Activated naive CD4-positive, alpha-beta T cell treated with anti-CD3 and anti-CD28 coated beads, Interleukin-2, amount 50 U/mL, for 24 hours (primary cell): ENCODE measurements at regions not wholly inside any gene's neighbourhood (a gene's known extent, or its start where the extent isn't known, plus 50 kb on each side); places are given as distances from the start of the nearest gene placed in this dataset.

ENCODE experiments used
- H3K27ac Mint-ChIP-seq: one replicate; pipeline ENCODE4 v1.8.0; 2021; ENCODE audit warnings: mild to moderate bottlenecking, mixed read lengths
- H3K27me3 Mint-ChIP-seq: one replicate; pipeline ENCODE4 v1.8.0; 2021; ENCODE audit warnings: mixed read lengths
- H3K36me3 Mint-ChIP-seq: one replicate; pipeline ENCODE4 v1.8.0; 2021; ENCODE audit warnings: mixed read lengths
- H3K4me1 Mint-ChIP-seq: one replicate; pipeline ENCODE4 v1.8.0; 2021; ENCODE audit warnings: mixed read lengths
- H3K4me3 Mint-ChIP-seq: one replicate; pipeline ENCODE4 v1.8.0; 2021; ENCODE audit warnings: mild to moderate bottlenecking, mixed read lengths
- H3K9me3 Mint-ChIP-seq: one replicate; pipeline ENCODE4 v1.8.0; 2021; ENCODE audit warnings: mixed read lengths

GRCh38 chr17:12545877-12546513, 119.7 kb upstream of the MYOCD start:
- peaks cover 5% of the 10 kb centered on the region for H3K9me3 Mint-ChIP-seq
- H3K27me3 Mint-ChIP-seq, result peaks cover 2% of the 10 kb centered on the region
- no peaks in the 10 kb centered on the region for H3K36me3 Mint-ChIP-seq
- H3K4me1 Mint-ChIP-seq, result no peaks in the 10 kb centered on the region
- H3K27ac Mint-ChIP-seq, result no peak overlapping the region
- H3K4me3 Mint-ChIP-seq, result no peak overlapping the region

DNA sequence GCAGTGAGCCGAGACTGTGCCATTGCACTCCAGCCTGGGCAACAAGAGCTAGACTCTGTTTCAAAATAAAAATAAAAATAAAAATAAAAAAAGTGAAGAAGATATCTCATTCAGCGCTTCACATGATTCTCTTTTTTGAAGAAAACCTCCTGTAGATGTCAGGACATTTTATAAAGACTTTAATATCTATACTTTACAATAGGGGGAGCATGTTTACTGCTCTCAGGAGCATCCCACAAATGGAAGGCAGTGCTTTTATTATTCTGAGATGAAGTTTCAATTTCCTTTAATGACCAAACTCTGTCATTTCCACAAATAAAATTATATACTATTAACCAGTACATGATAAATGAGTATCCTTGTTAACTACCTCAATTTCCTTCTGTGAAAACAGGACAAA, 118.7 kb upstream of the MYOCD start:
- no peak overlapping the region for H3K27ac Mint-ChIP-seq
- H3K27me3 Mint-ChIP-seq, result peaks cover 2% of the 10 kb centered on the region
- H3K36me3 Mint-ChIP-seq, result no peaks in the 10 kb centered on the region
- H3K4me1 Mint-ChIP-seq, result no peaks in the 10 kb centered on the region
- no peak overlapping the region for H3K4me3 Mint-ChIP-seq
- no peaks in the 10 kb centered on the region for H3K9me3 Mint-ChIP-seq

DNA sequence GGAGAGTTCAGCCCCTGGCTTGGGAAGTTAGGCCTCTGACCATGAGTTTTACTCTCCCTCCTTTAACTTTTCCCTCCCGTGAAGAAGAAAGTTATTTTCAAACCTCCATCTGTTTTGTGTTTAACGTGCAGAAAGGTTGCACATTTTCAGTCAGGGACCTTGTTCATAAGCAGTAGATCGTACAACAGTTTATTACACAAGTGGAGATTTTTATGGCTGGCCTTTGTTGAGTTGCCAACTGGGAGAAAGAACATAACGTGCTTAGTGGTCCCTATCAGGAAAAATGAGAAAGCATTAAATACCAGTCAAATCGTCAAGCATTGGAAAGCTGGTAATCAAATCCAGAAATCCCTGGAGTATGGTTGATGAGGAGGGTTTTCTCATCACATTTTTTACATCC, 117.9 kb upstream of the MYOCD start:
- peaks cover 2% of the 10 kb centered on the region for H3K27me3 Mint-ChIP-seq

GRCh38 chr17:12548558-12548957, 117.1 kb upstream of the MYOCD start:
- Mint-ChIP-seq H3K9me3 (no peaks in the 10 kb centered on the region), H3K36me3 (no peaks in the 10 kb centered on the region), H3K27ac (no peak overlapping the region), H3K4me3 (no peak overlapping the region), H3K4me1 (no peaks in the 10 kb centered on the region), H3K27me3 (peaks cover 2% of the 10 kb centered on the region)

More for the DNA sequence above, 117.9 kb upstream of the MYOCD start:
- H3K9me3 Mint-ChIP-seq, result no peaks in the 10 kb centered on the region
- H3K4me1 Mint-ChIP-seq, result no peaks in the 10 kb centered on the region
- H3K27ac Mint-ChIP-seq, result no peak overlapping the region
- no peaks in the 10 kb centered on the region for H3K36me3 Mint-ChIP-seq
- H3K4me3 Mint-ChIP-seq, result no peak overlapping the region

GRCh38 chr17:12549499-12550041, 116.1 kb upstream of the MYOCD start:
- no peak overlapping the region for H3K4me3 Mint-ChIP-seq
- peaks cover 2% of the 10 kb centered on the region for H3K27me3 Mint-ChIP-seq
- no peaks in the 10 kb centered on the region for H3K9me3 Mint-ChIP-seq

GRCh38 chr17:12553625-12554024, 112.1 kb upstream of the MYOCD start:
- no peaks in the 10 kb centered on the region for H3K36me3 Mint-ChIP-seq
- no peak overlapping the region for H3K4me3 Mint-ChIP-seq
- H3K27ac Mint-ChIP-seq, result no peak overlapping the region
- H3K4me1 Mint-ChIP-seq, result no peaks in the 10 kb centered on the region
- H3K9me3 Mint-ChIP-seq, result no peaks in the 10 kb centered on the region
- peaks cover 2% of the 10 kb centered on the region for H3K27me3 Mint-ChIP-seq

More at GRCh38 chr17:12549499-12550041, 116.1 kb upstream of the MYOCD start:
- Mint-ChIP-seq H3K4me1 (no peaks in the 10 kb centered on the region), H3K36me3 (no peaks in the 10 kb centered on the region), H3K27ac (no peak overlapping the region)

DNA sequence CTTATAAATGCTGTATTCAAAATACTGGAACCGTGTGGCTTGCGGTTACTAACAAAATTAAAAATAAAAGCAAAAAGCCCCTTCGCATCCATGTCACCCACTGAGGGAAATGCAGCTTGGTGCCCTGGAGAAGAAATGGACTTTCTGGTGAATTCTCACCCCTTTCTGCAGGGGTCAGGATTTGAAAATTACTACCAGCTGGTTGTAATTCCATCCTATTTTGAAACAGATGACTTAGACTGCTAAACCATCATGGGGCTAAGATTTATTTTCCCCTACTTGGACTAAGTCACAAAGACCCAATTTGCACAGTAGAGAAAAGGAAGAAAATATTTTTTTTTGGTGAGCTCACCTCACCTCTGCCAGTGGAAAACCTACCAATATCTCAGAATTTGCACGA, 111.4 kb upstream of the MYOCD start:
- Mint-ChIP-seq H3K27me3 (peaks cover 2% of the 10 kb centered on the region), H3K4me1 (no peaks in the 10 kb centered on the region), H3K9me3 (no peaks in the 10 kb centered on the region), H3K36me3 (no peaks in the 10 kb centered on the region), H3K27ac (no peak overlapping the region), H3K4me3 (no peak overlapping the region)

DNA sequence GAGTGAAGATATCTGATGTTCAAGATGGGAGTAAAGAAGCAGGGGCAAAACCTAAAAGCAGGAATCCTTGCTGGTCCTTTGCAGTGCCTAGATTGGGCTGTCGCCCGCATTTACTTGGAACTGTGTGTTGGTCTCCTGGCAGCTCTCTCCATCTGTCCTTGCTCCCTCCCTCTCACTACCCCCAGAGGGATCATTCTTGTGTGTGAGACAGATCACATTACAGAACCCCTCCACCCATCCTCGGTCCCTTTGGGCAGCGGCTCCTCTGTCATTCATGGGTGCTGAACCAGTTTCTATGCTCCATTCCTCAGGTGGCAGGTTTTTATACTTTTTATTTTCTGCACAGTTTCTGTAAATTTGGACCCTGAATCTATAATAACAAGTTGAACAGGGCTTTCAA, 99.4 kb upstream of the MYOCD start:
- Mint-ChIP-seq H3K4me3 (no peak overlapping the region), H3K27me3 (peaks cover 4% of the 10 kb centered on the region), H3K4me1 (no peaks in the 10 kb centered on the region), H3K36me3 (no peaks in the 10 kb centered on the region), H3K27ac (no peak overlapping the region), H3K9me3 (peaks cover 29% of the 10 kb centered on the region)

- Mint-ChIP-seq H3K27me3 (peaks cover 2% of the 10 kb centered on the region), H3K4me3 (no peak overlapping the region), H3K9me3 (peaks cover 18% of the 10 kb centered on the region)
Observed at GRCh38 chr17:12567077-12568053, 98.3 kb upstream of the MYOCD start.

GRCh38 chr17:12568358-12569251, 97.1 kb upstream of the MYOCD start:
- Mint-ChIP-seq H3K27ac (no peak overlapping the region), H3K9me3 (peaks cover 10% of the 10 kb centered on the region), H3K4me1 (no peaks in the 10 kb centered on the region), H3K36me3 (no peaks in the 10 kb centered on the region), H3K4me3 (no peak overlapping the region), H3K27me3 (peaks cover 2% of the 10 kb centered on the region)

More at GRCh38 chr17:12567077-12568053, 98.3 kb upstream of the MYOCD start:
- no peak overlapping the region for H3K27ac Mint-ChIP-seq
- no peaks in the 10 kb centered on the region for H3K4me1 Mint-ChIP-seq
- H3K36me3 Mint-ChIP-seq, result no peaks in the 10 kb centered on the region

GRCh38 chr17:12571606-12572005, 94.1 kb upstream of the MYOCD start:
- Mint-ChIP-seq H3K27ac (no peak overlapping the region), H3K4me1 (no peaks in the 10 kb centered on the region), H3K4me3 (no peak overlapping the region), H3K36me3 (no peaks in the 10 kb centered on the region), H3K9me3 (peaks cover 5% of the 10 kb centered on the region), H3K27me3 (no peaks in the 10 kb centered on the region)

DNA sequence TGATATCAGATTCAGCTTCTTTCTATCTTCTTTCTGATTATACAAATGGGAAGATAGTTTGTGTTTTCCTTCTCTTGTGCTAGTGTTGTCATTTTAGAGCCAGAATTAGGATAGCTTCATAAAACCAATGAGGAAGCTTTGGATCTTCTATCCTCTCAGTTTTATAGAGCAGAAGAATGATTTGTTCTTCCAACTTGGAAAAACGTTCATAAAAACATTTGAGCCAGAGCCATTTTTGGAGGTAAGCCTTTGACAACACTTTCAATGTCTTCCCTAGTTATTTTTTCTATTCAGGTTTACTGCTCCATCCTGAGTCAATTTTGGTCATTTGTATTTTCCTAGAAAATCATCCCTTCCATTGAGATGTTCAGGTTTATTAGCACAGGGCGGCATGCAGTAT, 91.2 kb upstream of the MYOCD start:
- H3K27ac Mint-ChIP-seq, result no peak overlapping the region
- peaks cover 5% of the 10 kb centered on the region for H3K9me3 Mint-ChIP-seq
- peaks cover 3% of the 10 kb centered on the region for H3K27me3 Mint-ChIP-seq
- H3K4me1 Mint-ChIP-seq, result no peaks in the 10 kb centered on the region
- no peaks in the 10 kb centered on the region for H3K36me3 Mint-ChIP-seq
- no peak overlapping the region for H3K4me3 Mint-ChIP-seq

- peaks cover 3% of the 10 kb centered on the region for H3K27me3 Mint-ChIP-seq
Observed at GRCh38 chr17:12575641-12576040, 90.0 kb upstream of the MYOCD start.

GRCh38 chr17:12579288-12579687, 86.4 kb upstream of the MYOCD start:
- Mint-ChIP-seq H3K4me1 (no peaks in the 10 kb centered on the region), H3K9me3 (peaks cover 7% of the 10 kb centered on the region), H3K4me3 (no peak overlapping the region), H3K27me3 (peaks cover 6% of the 10 kb centered on the region), H3K36me3 (no peaks in the 10 kb centered on the region), H3K27ac (no peak overlapping the region)

More at GRCh38 chr17:12575641-12576040, 90.0 kb upstream of the MYOCD start:
- Mint-ChIP-seq H3K9me3 (no peaks in the 10 kb centered on the region), H3K4me1 (no peaks in the 10 kb centered on the region), H3K4me3 (no peak overlapping the region), H3K27ac (no peak overlapping the region), H3K36me3 (no peaks in the 10 kb centered on the region)

GRCh38 chr17:12580640-12581039, 85.0 kb upstream of the MYOCD start:
- no peak overlapping the region for H3K4me3 Mint-ChIP-seq

More at GRCh38 chr17:12580640-12581039, 85.0 kb upstream of the MYOCD start:
- Mint-ChIP-seq H3K36me3 (no peaks in the 10 kb centered on the region), H3K27ac (no peak overlapping the region), H3K4me1 (no peaks in the 10 kb centered on the region), H3K27me3 (peaks cover 6% of the 10 kb centered on the region), H3K9me3 (peaks cover 7% of the 10 kb centered on the region)
